ENCODE measurements at regions not wholly inside any gene's neighbourhood (a gene's known extent, or its start where the extent isn't known, plus 50 kb on each side); places are given as distances from the start of the nearest gene placed in this dataset.

GRCh38 chr7:119482671-119483070 lies 790.3 kb upstream of the KCND2 start:
- no peak for TF ChIP-seq CTCF (IDR thresholded peaks at IDR 0.05)
- TF ChIP-seq POLR2A (IDR thresholded peaks at IDR 0.05): no peak
